ENCODE measurements at regions not wholly inside any gene's neighbourhood (a gene's known extent, or its start where the extent isn't known, plus 50 kb on each side); places are given as distances from the start of the nearest gene placed in this dataset.
A peak's percentile ranks its signal among the peaks of the same experiment; 100 is the strongest.

- ATAC-seq (ENCODE audit: low read depth) = no peak
- H3K27ac ChIP-seq (ENCODE audit: poor library complexity, severe bottlenecking) = peak overlapping the region; percentile 88
- no peaks in the 10 kb centered on the region for H3K27me3 ChIP-seq (ENCODE audit: insufficient read depth, poor library complexity, severe bottlenecking)
- no peaks in the 10 kb centered on the region for H3K36me3 ChIP-seq (ENCODE audit: low read depth)
- peaks cover 20% of the 10 kb centered on the region for H3K4me1 ChIP-seq (ENCODE audit: insufficient read depth, poor library complexity, severe bottlenecking)
- no peaks in the 10 kb centered on the region for H3K9me3 ChIP-seq (ENCODE audit: severe bottlenecking)
- TF ChIP-seq, protein P1, sequence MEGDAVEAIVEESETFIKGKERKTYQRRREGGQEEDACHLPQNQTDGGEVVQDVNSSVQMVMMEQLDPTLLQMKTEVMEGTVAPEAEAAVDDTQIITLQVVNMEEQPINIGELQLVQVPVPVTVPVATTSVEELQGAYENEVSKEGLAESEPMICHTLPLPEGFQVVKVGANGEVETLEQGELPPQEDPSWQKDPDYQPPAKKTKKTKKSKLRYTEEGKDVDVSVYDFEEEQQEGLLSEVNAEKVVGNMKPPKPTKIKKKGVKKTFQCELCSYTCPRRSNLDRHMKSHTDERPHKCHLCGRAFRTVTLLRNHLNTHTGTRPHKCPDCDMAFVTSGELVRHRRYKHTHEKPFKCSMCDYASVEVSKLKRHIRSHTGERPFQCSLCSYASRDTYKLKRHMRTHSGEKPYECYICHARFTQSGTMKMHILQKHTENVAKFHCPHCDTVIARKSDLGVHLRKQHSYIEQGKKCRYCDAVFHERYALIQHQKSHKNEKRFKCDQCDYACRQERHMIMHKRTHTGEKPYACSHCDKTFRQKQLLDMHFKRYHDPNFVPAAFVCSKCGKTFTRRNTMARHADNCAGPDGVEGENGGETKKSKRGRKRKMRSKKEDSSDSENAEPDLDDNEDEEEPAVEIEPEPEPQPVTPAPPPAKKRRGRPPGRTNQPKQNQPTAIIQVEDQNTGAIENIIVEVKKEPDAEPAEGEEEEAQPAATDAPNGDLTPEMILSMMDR (IDR thresholded peaks at IDR 0.05; ENCODE audit: poor library complexity, severe bottlenecking) = no peak
- no peak for DNase-seq (ENCODE audit: low spot score)
- no peak overlapping the region for H3K4me3 ChIP-seq (ENCODE audit: severe bottlenecking)
Observed at GRCh38 chr4:11746734-11747133, 318.0 kb upstream of the HS3ST1 start.

DNA sequence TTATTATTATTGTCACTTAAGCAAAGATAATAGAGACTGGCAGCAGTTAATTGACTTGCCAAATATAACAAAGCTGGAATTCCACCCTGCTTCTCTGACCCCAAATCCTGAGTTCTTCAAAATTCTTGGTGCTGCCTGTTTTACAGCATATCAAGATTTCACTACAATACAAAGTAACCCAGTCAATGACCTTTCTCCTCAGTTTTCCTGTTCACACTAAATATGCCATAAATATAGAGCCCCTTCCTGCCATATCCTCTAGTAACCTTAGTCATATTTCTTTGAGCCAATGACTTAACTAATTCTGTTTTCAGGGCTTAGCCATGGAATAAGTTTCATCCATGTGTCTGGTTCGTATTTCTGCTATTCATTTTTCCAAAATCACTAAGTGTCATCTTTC lies 315.3 kb upstream of the HS3ST1 start:
- TF ChIP-seq, protein P1 (IDR thresholded peaks at IDR 0.05; ENCODE audit: poor library complexity, severe bottlenecking) = no peak
- Histone ChIP-seq H3K27me3 (ENCODE audit: insufficient read depth, poor library complexity, severe bottlenecking) (no peaks in the 10 kb centered on the region), H3K36me3 (ENCODE audit: low read depth) (no peaks in the 10 kb centered on the region), H3K4me3 (ENCODE audit: severe bottlenecking) (no peak overlapping the region), H3K27ac (ENCODE audit: poor library complexity, severe bottlenecking) (no peak overlapping the region), H3K9me3 (ENCODE audit: severe bottlenecking) (no peaks in the 10 kb centered on the region), H3K4me1 (ENCODE audit: insufficient read depth, poor library complexity, severe bottlenecking) (peaks cover 24% of the 10 kb centered on the region)
- DNase-seq (ENCODE audit: low spot score) (no peak), ATAC-seq (ENCODE audit: low read depth) (no peak)

- Histone ChIP-seq H3K27me3 (ENCODE audit: insufficient read depth, poor library complexity, severe bottlenecking) (no peaks in the 10 kb centered on the region), H3K36me3 (ENCODE audit: low read depth) (no peaks in the 10 kb centered on the region), H3K4me1 (ENCODE audit: insufficient read depth, poor library complexity, severe bottlenecking) (peaks cover 17% of the 10 kb centered on the region), H3K27ac (ENCODE audit: poor library complexity, severe bottlenecking) (no peak overlapping the region), H3K4me3 (ENCODE audit: severe bottlenecking) (no peak overlapping the region), H3K9me3 (ENCODE audit: severe bottlenecking) (no peaks in the 10 kb centered on the region)
- ATAC-seq (ENCODE audit: low read depth) (no peak), DNase-seq (ENCODE audit: low spot score) (no peak)
- TF ChIP-seq, protein P1 (IDR thresholded peaks at IDR 0.05; ENCODE audit: poor library complexity, severe bottlenecking) = no peak
Observed at GRCh38 chr4:11743236-11743635, 314.5 kb upstream of the HS3ST1 start.

DNA sequence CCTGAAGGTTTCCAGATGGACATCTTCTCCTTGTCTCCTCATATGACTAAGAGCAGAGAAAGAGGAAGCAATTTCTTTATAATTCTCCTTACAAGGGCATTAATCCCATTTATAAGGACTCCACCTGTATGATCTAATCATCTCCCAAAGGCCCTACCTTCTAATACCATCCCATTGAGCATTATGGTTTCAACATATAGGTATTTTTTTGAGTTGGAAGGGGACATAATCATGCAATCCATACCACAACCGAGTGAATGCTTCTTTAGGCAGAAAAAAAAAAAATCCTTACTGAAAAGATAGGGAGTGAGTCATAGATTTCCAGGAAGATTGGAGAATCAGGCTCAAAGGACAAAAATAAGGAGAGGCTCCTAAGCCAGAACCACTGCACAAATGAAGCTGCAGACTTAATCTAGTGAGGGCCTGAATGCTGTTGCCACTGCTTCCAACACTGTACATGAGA lies 312.5 kb upstream of the HS3ST1 start:
- peak overlapping the region; percentile 37 for H3K27ac ChIP-seq (ENCODE audit: poor library complexity, severe bottlenecking)
- ATAC-seq (ENCODE audit: low read depth) = peak; percentile 76

DNA sequence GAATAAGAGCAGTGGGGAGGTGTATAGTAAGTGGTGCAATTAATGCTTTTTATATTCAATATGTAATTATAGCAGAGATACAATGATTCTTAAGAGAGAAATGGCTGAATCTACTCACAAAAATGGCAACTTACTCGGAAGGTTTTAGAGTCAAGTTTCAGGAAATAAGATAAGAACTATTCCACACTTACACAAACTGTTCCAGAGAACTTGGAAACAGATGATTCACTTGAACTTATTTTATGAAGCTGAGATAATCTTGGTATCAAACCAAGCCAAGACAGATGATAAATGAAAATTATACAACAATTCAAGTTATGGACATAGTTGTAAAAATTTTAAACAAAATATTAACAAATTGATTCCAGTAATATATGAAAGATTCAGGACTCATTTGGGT lies 311.3 kb upstream of the HS3ST1 start:
- DNase-seq (ENCODE audit: low spot score) (no peak), ATAC-seq (ENCODE audit: low read depth) (no peak)
- Histone ChIP-seq H3K4me3 (ENCODE audit: severe bottlenecking) (no peak overlapping the region), H3K9me3 (ENCODE audit: severe bottlenecking) (no peaks in the 10 kb centered on the region), H3K4me1 (ENCODE audit: insufficient read depth, poor library complexity, severe bottlenecking) (peaks cover 9% of the 10 kb centered on the region), H3K36me3 (ENCODE audit: low read depth) (no peaks in the 10 kb centered on the region), H3K27ac (ENCODE audit: poor library complexity, severe bottlenecking) (no peak overlapping the region), H3K27me3 (ENCODE audit: insufficient read depth, poor library complexity, severe bottlenecking) (no peaks in the 10 kb centered on the region)
- TF ChIP-seq, protein P1 (IDR thresholded peaks at IDR 0.05; ENCODE audit: poor library complexity, severe bottlenecking) = no peak

More for the DNA sequence above, 312.5 kb upstream of the HS3ST1 start:
- TF ChIP-seq, protein P1 (IDR thresholded peaks at IDR 0.05; ENCODE audit: poor library complexity, severe bottlenecking) = no peak
- H3K9me3 ChIP-seq (ENCODE audit: severe bottlenecking) = no peaks in the 10 kb centered on the region
- no peaks in the 10 kb centered on the region for H3K36me3 ChIP-seq (ENCODE audit: low read depth)
- H3K4me3 ChIP-seq (ENCODE audit: severe bottlenecking) = no peak overlapping the region
- H3K27me3 ChIP-seq (ENCODE audit: insufficient read depth, poor library complexity, severe bottlenecking) = no peaks in the 10 kb centered on the region
- DNase-seq (ENCODE audit: low spot score) = no peak
- peaks cover 9% of the 10 kb centered on the region for H3K4me1 ChIP-seq (ENCODE audit: insufficient read depth, poor library complexity, severe bottlenecking)

Data from RWPE2 (cell line).